ENCODE measurements at regions not wholly inside any gene's neighbourhood (a gene's known extent, or its start where the extent isn't known, plus 50 kb on each side); places are given as distances from the start of the nearest gene placed in this dataset.

DNA sequence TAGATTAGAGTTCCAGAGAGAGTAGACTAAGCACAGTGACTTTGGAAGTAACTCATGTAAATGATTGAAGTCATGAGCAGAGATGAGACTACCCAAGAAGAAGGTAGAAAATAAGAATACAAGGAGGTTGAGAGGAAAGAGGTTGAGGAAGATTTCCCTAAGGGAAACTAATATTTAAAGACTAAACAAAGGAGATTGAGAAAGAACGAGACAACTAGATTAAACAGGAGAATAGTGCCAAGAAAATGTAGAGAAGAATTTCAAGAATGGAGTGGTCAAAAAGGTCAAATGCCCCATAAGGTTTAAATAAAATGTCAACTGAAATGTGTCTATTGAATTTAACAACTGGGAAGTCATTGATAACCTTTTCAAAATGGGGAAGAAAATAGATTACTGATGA lies 59.0 kb downstream of the RPS29 start:
- no peak for DNase-seq (ENCODE audit: extremely low read depth in 1 of 2, low read depth in 1 of 2)

DNA sequence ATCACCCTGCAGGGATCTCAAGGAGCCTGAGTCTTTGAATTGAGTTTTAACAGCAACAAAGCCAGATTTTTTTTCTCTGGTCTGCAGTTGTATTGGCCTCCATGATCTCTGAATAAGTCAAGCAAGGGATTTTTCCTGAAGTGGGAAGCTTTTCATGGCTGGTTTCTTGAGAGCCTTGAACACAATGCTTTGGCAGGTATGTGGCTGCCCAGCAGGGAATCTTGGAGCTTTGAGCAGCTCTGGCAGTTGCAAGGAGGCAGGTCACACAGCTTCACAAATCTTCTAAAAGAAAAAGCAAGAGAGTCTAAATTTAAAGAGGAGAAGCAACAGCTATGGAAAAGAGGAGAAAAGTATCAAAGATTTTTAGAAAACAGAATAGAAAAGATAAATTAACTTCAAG lies 60.1 kb downstream of the RPS29 start:
- DNase-seq (ENCODE audit: extremely low read depth in 1 of 2, low read depth in 1 of 2) = no peak

DNA sequence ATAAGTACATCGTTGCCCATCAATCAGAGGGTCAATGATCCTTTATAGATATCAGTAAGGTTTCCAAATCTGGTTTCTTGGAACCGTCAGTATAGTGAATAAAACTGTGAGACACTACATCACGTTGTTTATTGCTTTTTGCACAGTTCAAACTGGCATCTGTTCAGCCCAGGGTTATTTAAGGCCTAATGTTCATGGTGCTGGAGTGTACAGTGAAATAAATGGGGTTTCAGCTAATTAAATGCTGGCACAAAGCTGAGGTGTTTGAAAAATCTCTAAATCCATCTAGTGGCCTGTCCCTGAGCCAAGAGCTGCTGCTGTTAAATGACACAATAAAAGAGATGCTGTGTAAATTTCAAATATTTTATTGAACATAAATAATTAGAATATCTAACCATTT lies 69.9 kb downstream of the RPS29 start:
- no peak for DNase-seq (ENCODE audit: extremely low read depth in 1 of 2, low read depth in 1 of 2)

DNA sequence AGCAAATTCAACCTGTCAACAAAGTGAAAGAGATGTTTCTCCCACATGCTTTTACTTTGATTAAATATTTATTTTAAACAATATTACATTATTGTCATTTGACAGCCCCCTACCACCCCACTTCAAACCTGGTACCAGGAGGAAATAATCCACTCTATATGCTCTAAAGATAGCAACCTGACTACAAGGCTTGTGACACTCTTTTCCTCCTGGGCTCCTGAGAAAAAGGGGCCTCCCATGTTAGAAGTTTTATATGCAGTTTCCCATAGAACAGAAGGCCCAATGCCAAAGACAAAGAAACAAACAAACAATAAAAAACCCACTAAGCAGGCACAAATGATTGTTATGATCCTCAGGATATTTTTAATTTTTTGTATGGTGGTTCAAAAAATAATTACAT lies 73.6 kb downstream of the RPS29 start:
- DNase-seq (ENCODE audit: extremely low read depth in 1 of 2, low read depth in 1 of 2) = no peak

DNA sequence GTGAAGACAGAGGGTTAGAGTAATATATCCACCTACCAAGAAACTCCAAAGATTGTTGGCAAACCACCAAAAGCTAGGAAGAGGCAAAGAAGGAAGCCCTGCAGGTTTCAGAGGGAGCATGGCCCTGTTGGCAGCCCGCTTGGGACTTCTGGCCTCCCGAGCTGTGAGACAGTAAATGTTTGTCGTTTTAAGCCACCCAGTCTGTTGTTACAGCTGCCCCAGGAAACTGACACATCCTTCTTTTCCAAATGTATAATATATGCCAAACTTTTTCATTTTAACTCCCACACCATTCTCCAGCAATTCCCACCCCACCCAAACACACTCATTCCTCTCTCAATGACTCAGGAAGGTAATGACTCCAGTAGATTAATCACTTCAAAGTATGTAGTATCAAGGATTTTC lies 74.0 kb downstream of the RPS29 start:
- DNase-seq (ENCODE audit: extremely low read depth in 1 of 2, low read depth in 1 of 2) = no peak

DNA sequence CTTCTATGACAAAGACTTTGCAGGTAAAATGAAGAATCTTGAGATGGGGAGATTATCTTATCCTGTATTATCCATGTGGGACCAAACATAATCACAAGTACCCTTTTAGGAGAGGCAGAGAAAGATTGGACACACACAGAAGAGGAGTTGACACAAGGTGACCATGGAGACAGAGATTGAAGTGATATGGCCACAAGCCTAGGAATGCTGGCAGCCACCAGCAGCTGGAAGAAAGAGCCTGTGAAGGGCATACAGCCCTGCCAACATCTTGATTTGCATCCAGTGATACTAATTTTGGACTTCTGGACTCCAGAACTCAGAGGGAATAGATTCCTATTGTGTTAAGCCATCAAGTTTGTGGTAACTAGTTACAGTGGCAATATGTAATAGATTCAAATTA lies 78.1 kb downstream of the RPS29 start:
- DNase-seq (ENCODE audit: extremely low read depth in 1 of 2, low read depth in 1 of 2) = no peak

DNA sequence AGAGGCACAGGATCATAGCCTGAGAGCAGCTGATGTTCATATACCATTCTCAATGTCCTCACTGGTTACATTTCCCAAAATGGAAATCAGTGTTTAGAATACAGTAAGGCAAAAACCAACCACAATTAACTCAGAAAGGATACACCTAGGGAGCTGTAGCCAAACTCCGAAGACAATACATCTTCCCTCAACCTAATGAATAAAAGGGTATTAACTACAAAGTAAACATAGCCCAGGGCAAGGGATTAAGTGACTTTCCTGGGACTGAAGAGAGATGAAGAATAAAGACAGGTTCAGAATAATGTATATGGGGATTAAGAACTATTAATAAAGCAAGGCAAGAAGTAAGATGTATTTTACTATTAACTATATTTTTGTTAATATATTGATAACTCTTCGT lies 79.5 kb downstream of the RPS29 start:
- DNase-seq (ENCODE audit: extremely low read depth in 1 of 2, low read depth in 1 of 2) = no peak

DNA sequence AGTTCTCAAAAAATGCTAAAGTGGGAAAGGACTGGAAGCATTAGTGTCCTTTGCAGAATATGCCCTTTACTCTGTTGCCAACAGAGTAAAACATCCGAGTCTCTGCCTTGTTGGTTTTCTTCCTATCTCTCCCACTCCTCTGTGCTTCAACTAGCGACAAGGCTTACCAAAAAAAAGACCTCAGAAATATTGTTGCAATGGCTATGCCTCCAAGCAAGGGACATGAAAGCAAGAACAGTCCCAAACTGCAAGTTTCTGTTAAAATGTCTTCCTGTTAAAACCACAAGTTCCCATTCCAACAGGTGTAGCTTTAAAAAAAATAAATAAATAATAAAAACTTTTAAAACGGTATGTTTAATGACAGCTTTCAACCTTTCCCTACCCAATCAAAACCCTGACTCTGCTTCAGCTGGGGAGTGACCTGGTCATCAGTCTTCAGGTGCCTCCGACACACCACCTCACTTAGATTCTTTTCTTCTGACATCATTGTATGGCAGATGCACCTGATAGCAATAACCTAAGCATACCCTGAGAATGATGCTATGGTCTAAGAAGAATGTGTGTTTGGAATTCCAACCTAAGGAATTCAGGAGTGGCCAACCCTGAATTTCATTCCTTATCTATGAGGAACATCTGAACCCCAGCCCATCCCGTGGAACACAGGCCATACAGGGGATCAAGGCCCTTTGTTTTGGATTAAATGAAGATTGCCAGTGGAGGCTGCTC lies 81.0 kb downstream of the RPS29 start:
- DNase-seq (ENCODE audit: extremely low read depth in 1 of 2, low read depth in 1 of 2) = no peak

DNA sequence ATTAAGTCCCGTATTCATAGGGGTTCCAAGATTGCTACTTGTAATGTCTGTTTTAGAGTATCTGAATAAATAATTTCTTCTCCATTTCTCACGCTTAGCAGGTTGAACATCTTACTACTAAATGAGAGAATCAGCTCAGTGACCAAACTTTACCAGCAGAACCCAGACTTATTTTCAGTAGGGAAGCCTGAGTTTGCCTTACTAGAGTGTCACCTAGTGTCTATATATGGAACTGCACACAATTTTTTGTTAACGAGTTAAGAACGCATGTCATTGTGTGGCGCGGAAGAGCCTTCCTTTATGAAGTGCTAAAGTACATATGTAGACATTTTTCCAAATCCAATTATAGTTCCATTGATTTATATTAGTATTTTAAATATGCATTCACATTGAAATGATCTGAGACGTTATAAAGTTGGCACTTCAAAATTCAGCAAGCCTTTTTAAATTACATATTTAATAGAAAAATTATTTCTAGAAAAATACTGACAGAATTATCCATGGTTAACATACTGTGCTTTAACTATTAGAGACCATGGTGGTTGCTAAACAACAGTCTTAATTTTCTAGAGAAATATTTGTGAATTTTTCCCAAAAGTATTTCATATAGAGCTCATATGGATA lies 88.3 kb downstream of the RPS29 start:
- DNase-seq (ENCODE audit: extremely low read depth in 1 of 2, low read depth in 1 of 2) = no peak

DNA sequence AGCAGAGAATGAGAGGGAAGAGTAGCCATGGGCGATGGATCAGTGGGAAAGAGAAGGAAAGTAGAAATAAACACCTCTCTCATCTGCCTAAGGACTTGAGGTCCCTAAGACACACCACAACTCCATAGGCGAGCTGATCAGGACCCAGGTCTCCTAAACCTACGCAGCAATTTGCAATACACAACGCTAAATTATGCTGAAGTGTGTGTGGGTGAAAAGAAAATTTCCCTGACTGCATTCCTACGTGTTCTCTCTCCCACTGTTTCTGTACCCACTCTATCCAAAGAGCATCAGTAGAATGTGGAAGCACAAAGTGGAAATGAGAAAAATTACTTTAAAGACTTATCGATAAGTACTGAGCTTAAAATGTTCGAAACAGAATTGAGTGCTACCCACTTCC lies 88.9 kb downstream of the RPS29 start:
- no peak for DNase-seq (ENCODE audit: extremely low read depth in 1 of 2, low read depth in 1 of 2)

DNA sequence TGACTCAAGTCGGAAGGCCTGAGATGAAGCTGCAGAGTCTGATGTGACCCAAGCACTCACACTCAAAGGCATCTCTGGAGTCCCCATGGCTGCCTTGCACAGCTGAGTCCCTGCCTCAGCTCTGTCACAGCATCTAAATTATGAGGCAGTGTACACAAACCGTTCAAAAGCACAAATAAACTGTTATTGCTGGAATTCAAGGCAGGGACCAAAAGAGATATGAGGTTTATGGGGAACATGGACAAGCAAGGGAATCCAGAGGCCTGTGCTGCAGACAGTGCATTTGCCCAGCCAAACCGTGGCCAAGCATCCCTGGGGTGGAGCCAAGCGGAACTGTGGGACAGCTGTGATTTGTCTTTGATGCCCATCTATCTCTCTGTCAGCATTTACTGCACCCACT lies 91.3 kb downstream of the RPS29 start:
- DNase-seq (ENCODE audit: extremely low read depth in 1 of 2, low read depth in 1 of 2) = no peak

DNA sequence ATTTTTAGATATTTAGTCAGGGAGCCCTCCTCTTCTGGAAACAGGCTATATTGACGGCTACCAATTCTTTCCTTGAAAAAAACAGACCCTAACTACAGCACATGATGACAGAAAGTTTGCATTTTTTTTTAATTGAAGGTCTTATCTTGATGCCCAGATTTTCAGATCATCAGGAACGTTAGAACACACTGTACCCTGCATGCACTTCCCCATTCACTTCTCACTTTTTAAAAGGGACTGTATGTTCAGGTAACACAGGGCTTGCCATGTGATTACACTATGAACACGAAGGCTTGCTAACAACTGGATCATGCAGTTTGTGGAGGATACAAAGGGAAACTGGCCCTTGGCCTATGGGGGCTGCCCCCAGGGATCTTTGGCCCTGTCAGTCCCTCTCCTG lies 92.6 kb downstream of the RPS29 start:
- no peak for DNase-seq (ENCODE audit: extremely low read depth in 1 of 2, low read depth in 1 of 2)

DNA sequence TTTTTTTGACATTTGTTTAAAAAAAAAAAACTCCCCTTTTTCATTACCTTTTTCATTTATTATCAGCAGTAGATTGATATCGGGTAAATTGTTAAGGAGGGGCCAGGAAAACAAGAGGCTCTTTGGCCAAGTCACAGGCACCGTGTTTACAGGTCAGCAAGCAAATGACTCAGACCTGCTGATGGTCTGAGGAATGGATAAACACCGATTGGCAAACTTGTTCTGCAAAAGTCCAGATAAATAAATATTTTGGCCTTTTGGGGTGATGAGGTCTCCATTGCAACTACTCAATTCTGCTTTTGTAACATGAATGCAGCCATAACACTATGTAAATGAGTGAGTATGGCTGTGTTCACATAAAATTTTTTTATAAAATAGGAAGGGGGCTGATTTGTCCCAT lies 94.0 kb downstream of the RPS29 start:
- no peak for DNase-seq (ENCODE audit: extremely low read depth in 1 of 2, low read depth in 1 of 2)

DNA sequence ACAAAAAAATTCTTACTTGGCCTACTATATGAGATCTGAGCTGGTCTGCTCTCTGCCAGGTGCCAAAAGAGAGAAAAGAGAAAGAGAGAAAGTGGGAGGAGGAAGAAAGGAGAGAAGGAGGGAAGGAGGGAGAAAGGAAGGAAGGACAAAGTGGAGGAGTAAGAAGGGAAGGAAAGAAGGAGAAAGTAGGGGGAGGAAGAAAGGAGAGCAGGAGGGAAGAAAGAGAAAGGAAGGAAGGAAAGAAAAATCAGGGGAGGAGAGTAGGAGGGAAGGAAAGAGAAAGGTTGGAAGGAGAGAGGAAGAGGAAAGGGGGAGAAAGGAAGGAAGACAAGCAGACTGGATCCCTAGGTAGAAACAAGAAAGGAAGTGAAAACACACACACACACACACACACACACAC lies 96.8 kb downstream of the RPS29 start:
- no peak for DNase-seq (ENCODE audit: extremely low read depth in 1 of 2, low read depth in 1 of 2)

DNA sequence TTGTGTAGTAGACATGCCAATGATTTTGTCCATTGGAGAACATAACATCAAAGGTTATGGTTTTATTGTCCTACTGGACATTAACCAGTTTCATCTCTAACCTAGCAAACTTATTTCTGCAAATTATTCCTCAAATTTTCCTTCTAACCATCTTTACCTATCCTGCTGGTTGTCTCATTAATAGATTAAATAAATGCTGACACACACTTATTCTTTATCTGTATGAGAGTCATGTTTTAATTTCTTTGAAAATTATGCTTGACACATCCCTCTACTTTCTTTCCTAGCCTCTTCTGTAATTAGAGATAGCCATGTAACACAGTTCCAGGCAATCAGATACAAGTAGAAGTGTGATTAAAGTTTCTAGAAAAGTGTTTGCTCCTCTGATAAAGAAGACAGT lies 98.9 kb downstream of the RPS29 start:
- DNase-seq (ENCODE audit: extremely low read depth in 1 of 2, low read depth in 1 of 2) = no peak

DNA sequence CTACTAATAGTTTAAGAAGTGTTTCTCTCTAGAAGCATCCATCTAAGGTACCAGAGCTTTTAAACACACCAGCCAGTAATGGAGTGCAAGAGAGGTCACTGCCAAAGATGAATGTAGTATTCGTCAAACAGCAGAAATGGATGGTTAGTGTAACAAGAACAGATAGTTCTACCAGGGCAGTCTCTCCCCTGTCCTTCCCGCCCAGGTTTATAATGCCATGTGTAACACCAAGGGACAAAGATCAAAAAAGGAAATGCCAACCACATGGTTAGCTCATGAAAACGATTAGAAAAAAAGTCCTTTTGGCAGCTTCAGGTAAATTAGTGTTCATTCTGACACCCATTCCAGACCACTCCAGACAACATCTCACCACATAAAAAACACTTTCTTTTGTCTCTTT lies 100.9 kb downstream of the RPS29 start:
- no peak for DNase-seq (ENCODE audit: extremely low read depth in 1 of 2, low read depth in 1 of 2)

DNA sequence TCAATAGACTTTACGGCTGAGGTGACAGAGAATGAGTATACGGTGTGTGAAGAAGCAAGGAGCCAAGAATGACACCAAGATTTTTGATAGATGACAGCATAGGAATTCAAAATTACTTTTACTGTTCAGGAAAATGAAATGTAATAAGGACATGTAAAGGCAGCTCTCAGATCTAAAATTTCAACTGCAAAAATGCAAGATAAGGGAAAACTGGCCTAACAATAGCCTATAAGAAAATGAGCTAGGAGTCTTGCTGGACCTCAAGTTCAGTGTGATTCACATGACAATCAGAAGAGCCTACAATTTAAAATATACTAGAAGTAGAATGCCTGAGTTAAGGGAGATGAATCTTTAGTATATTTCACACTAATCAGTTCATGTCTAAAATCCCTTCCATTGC lies 102.0 kb downstream of the RPS29 start:
- no peak for DNase-seq (ENCODE audit: extremely low read depth in 1 of 2, low read depth in 1 of 2)

DNA sequence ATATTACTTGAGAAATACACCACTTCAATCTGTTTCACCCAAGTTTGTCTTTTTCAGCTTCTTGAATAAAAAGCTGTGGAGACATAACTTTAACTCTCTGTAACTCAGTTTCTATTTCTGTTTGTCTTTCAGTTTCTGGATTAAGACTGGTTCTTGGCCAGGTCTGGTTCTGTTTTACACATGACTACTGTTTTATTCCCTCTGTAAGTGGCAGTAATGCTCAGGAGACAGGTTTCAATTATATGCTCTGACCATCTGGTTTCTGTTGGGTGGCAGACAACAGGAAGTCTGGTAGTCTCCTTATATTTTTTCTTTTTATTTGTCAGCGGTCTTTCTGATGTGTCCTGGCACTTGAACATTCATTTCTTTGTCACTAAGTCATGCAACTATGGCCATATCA lies 102.9 kb downstream of the RPS29 start:
- DNase-seq (ENCODE audit: extremely low read depth in 1 of 2, low read depth in 1 of 2) = no peak

DNA sequence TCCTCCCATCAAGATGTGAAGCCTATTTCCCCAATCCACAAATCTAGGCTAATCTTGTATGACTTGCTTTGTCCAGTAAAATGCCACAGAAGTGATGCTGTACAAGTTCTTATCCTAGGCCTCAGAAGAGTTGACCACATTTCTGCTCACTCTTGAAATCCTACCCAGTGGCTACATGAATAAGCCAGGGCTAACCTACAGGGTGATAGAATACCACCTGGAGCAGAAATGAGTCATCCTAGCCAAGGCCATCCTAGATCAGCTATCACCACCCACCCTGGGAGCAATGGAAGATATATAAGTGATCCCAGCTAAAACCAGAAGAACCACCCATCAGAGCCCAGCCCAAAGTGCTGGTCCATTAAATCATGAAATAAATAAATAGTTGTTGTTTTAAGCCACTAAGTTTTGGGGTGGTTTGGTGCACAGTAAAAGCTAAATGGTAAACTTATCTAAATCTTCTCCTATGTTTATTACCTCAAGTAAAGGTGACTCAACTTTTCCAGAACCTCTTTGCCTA lies 105.1 kb downstream of the RPS29 start:
- no peak for DNase-seq (ENCODE audit: extremely low read depth in 1 of 2, low read depth in 1 of 2)

DNA sequence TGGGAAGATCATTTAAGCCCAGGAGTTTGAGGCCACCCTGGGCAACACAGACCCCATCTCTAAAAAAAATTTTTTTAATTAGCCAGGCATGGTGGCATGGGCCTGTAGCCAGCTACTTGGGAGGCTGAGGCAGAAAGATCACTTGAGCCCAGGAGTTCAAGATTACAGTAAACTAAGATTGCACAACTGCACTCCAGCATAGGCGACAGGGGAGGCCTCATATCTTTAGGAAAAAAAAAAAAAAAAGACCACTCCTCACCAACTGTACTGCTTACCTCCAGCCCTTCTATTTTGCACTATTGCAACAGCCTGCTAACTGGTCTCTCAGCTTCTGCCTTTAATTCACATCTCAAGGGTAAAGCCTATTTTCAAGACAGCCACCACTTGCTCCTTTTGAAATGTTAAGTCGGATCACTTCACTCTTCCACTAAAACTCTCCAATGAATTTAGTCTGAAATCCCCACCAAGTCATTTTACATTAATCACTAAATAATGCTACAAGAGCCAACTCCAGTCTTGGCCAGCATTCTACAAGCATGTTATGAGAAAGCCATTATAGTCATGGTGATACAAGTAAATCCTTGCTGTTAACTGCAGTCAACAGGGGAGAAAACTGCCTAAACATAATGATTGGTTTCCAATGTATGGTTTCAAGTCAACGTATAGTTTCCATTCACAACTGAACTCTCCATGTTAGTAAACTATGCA lies 106.0 kb downstream of the RPS29 start:
- no peak for DNase-seq (ENCODE audit: extremely low read depth in 1 of 2, low read depth in 1 of 2)

DNA sequence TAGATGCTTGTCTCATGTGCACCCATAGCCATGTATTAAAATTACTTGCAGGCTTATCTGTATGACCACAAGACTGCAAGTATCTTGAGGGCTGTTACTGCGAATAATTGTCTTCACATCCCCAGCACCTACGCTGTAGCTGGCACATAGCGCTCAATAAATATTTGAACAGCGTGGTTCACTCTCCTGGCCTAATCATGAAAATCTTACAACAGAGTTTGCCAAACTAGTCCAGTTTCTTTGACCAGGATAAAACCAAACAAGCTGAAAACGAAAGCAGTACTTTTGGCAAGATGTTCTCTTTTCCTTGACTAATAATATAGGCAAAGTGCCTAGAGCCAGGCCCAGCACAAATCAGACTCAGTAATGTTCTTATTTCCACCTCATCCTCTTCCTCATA lies 106.7 kb downstream of the RPS29 start:
- no peak for DNase-seq (ENCODE audit: extremely low read depth in 1 of 2, low read depth in 1 of 2)

DNA sequence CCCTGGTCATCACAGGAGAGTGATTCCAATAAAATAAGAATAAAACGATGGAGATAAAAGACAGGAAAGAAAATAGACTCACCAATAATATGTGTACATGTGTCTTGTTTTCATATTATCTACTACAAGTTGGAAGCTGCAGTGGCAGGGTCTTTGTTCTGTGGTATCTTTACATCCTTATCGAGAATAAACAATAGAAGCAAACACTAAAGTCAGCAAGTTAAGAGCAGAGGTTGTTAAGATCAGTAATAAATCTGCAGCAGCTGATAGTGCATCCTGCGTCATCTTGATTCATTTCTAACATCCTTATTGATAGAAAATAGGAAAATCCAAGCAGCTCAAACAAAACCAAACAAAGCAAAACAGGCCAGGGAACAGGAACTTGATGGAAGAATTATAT lies 107.4 kb downstream of the RPS29 start:
- DNase-seq (ENCODE audit: extremely low read depth in 1 of 2, low read depth in 1 of 2) = no peak

All from stimulated activated CD8-positive, alpha-beta memory T cell treated with anti-CD3 and anti-CD28 coated beads, Interleukin-7, amount 100 ng/mL, for 48 hours (primary cell).